Activated CD4-positive, alpha-beta T cell treated with anti-CD3 and anti-CD28 coated beads, Interleukin-2, amount 50 U/mL, for 16 hours (primary cell): ENCODE measurements at regions not wholly inside any gene's neighbourhood (a gene's known extent, or its start where the extent isn't known, plus 50 kb on each side); places are given as distances from the start of the nearest gene placed in this dataset.
"Not testable (repeated sequence)": the region's sequence is repeated elsewhere in the genome, so short reads cannot be mapped to it uniquely, and the experiment has no call there.

Experiments used
- DNase-seq: peaks from one replicate; pipeline ENCODE4 v3.0.0-alpha.2; 2020

- no peak for DNase-seq
These were observed 801.2 kb downstream of the MAT2B start for GRCh38 chr5:164306662-164307061.

- DNase-seq = no peak
These were observed 807.4 kb downstream of the MAT2B start for GRCh38 chr5:164312801-164313200.

- no peak for DNase-seq
These were observed 812.3 kb downstream of the MAT2B start for GRCh38 chr5:164317676-164318075.

- DNase-seq = no peak
These were observed 813.7 kb downstream of the MAT2B start for GRCh38 chr5:164319161-164319560.

- DNase-seq = no peak
These were observed 818.8 kb downstream of the MAT2B start for GRCh38 chr5:164324239-164324638.

- DNase-seq = no peak
These were observed 820.8 kb downstream of the MAT2B start for GRCh38 chr5:164326219-164326618.

GRCh38 chr5:164327166-164327565 is 821.7 kb downstream of the MAT2B start:
- DNase-seq = not testable (repeated sequence)

- DNase-seq = no peak
These were observed 827.2 kb downstream of the MAT2B start for GRCh38 chr5:164332349-164333196.

- no peak for DNase-seq
These were observed 830.4 kb downstream of the MAT2B start for GRCh38 chr5:164335837-164336236.

GRCh38 chr5:164336276-164336675 is 830.9 kb downstream of the MAT2B start:
- no peak for DNase-seq

GRCh38 chr5:164336906-164337305 is 831.5 kb downstream of the MAT2B start:
- DNase-seq = no peak

GRCh38 chr5:164341056-164341619 is 835.7 kb downstream of the MAT2B start:
- DNase-seq = no peak

GRCh38 chr5:164345173-164345849 is 839.9 kb downstream of the MAT2B start:
- DNase-seq = no peak

GRCh38 chr5:164345853-164346252 is 840.4 kb downstream of the MAT2B start:
- no peak for DNase-seq

GRCh38 chr5:164346785-164347630 is 841.6 kb downstream of the MAT2B start:
- DNase-seq = no peak

GRCh38 chr5:164350236-164350635 is 844.8 kb downstream of the MAT2B start:
- no peak for DNase-seq

- no peak for DNase-seq
These were observed 845.9 kb downstream of the MAT2B start for GRCh38 chr5:164351245-164351834.

- no peak for DNase-seq
These were observed 847.3 kb downstream of the MAT2B start for GRCh38 chr5:164352695-164353094.

- DNase-seq = no peak
These were observed 847.7 kb downstream of the MAT2B start for GRCh38 chr5:164353155-164353554.

- DNase-seq = no peak
These were observed 848.8 kb downstream of the MAT2B start for GRCh38 chr5:164354139-164354751.

GRCh38 chr5:164355267-164355830 is 849.9 kb downstream of the MAT2B start:
- no peak for DNase-seq

GRCh38 chr5:164356790-164357189 is 851.4 kb downstream of the MAT2B start:
- no peak for DNase-seq
